ENCODE measurements at regions not wholly inside any gene's neighbourhood (a gene's known extent, or its start where the extent isn't known, plus 50 kb on each side); places are given as distances from the start of the nearest gene placed in this dataset.
"Not testable (repeated sequence)": the region's sequence is repeated elsewhere in the genome, so short reads cannot be mapped to it uniquely, and the experiment has no call there.

GRCh38 chr16:85229869-85230462 is 117.7 kb upstream of the CIBAR2 start:
- TF ChIP-seq CTCF (IDR thresholded peaks at IDR 0.05), result no peak
- TF ChIP-seq TCF7L2 (IDR thresholded peaks at IDR 0.05; ENCODE audit: low read depth, low read length), result no peak
- TF ChIP-seq POLR2AphosphoS5 (IDR thresholded peaks at IDR 0.05; ENCODE audit: low read depth, low read length), result no peak
- Histone ChIP-seq H3K36me3 (ENCODE audit: control insufficient read depth, insufficient read depth, low read length) (no peaks in the 10 kb centered on the region), H3K27ac (ENCODE audit: low read length) (no peak overlapping the region), H3K4me1 (ENCODE audit: control insufficient read depth, insufficient read depth, low read length) (peaks cover 6% of the 10 kb centered on the region), H3K9me3 (ENCODE audit: control insufficient read depth, insufficient read depth, low read depth, low read length) (no peaks in the 10 kb centered on the region), H3K27me3 (ENCODE audit: control insufficient read depth, insufficient read depth, low read length) (no peaks in the 10 kb centered on the region), H3K4me3 (ENCODE audit: low read depth in 2 of 2, low read length in 2 of 2) (no peak overlapping the region)
- no peak for DNase-seq (ENCODE audit: low read depth, low spot score)
- in situ Hi-C loops (cut with HindIII; ENCODE audit: low pct_unique_long_range_greater_than_20kb, low sequenced_read_pairs) (no loop called here), intact Hi-C loops (cut with micrococcal nuclease; ENCODE audit: unreplicated experiment) (loop anchor here (10.0 kb wide), 1 partner anchor 115 kb away; the partner anchor contains the start of gene CIBAR2)
- no peak for ATAC-seq
- ChIA-PET POLR2A (no interaction called here), CTCF (no interaction called here)
- no TSS peak for BruUV-seq (replicated peaks)

GRCh38 chr16:85230764-85231383 is 118.6 kb upstream of the CIBAR2 start:
- H3K27me3 ChIP-seq (ENCODE audit: control insufficient read depth, insufficient read depth, low read length); CTCF ChIA-PET; DNase-seq (ENCODE audit: low read depth, low spot score); ATAC-seq; H3K27ac ChIP-seq (ENCODE audit: low read length); H3K9me3 ChIP-seq (ENCODE audit: control insufficient read depth, insufficient read depth, low read depth, low read length); H3K36me3 ChIP-seq (ENCODE audit: control insufficient read depth, insufficient read depth, low read length); in situ Hi-C loops (cut with HindIII; ENCODE audit: low pct_unique_long_range_greater_than_20kb, low sequenced_read_pairs); H3K4me3 ChIP-seq (ENCODE audit: low read depth in 2 of 2, low read length in 2 of 2); POLR2A ChIA-PET; H3K4me1 ChIP-seq (ENCODE audit: control insufficient read depth, insufficient read depth, low read length); BruUV-seq (replicated peaks): not testable (repeated sequence)
- intact Hi-C loops (cut with micrococcal nuclease; ENCODE audit: unreplicated experiment), result loop anchor here (10.0 kb wide), 1 partner anchor 116 kb away; the partner anchor contains the start of gene CIBAR2

- ATAC-seq, result no peak
- POLR2A ChIA-PET, result no interaction called here
- intact Hi-C loops (cut with micrococcal nuclease; ENCODE audit: unreplicated experiment), result loop anchor here (10.0 kb wide), 1 partner anchor 117 kb away; the partner anchor contains the start of gene CIBAR2
- BruUV-seq (replicated peaks), result no TSS peak
- CTCF ChIA-PET, result no interaction called here
- Histone ChIP-seq H3K4me1 (ENCODE audit: control insufficient read depth, insufficient read depth, low read length) (peaks cover 6% of the 10 kb centered on the region), H3K36me3 (ENCODE audit: control insufficient read depth, insufficient read depth, low read length) (no peaks in the 10 kb centered on the region), H3K4me3 (ENCODE audit: low read depth in 2 of 2, low read length in 2 of 2) (no peak overlapping the region), H3K27ac (ENCODE audit: low read length) (no peak overlapping the region), H3K27me3 (ENCODE audit: control insufficient read depth, insufficient read depth, low read length) (no peaks in the 10 kb centered on the region), H3K9me3 (ENCODE audit: control insufficient read depth, insufficient read depth, low read depth, low read length) (no peaks in the 10 kb centered on the region)
- in situ Hi-C loops (cut with HindIII; ENCODE audit: low pct_unique_long_range_greater_than_20kb, low sequenced_read_pairs), result no loop called here
- DNase-seq (ENCODE audit: low read depth, low spot score), result no peak
- TF ChIP-seq REST (IDR thresholded peaks at IDR 0.05; ENCODE audit: insufficient read depth in 1 of 2, low read depth in 2 of 2, low read length in 1 of 2) (no peak), TCF7L2 (IDR thresholded peaks at IDR 0.05; ENCODE audit: low read depth, low read length) (no peak), SIN3A (IDR thresholded peaks at IDR 0.05; ENCODE audit: borderline replicate concordance, insufficient read depth, low read depth, low read length) (no peak), CTCF (IDR thresholded peaks at IDR 0.05) (no peak), POLR2AphosphoS5 (IDR thresholded peaks at IDR 0.05; ENCODE audit: low read depth, low read length) (no peak)
These were observed 119.7 kb upstream of the CIBAR2 start for GRCh38 chr16:85231959-85232358.
